ENCODE measurements at regions not wholly inside any gene's neighbourhood (a gene's known extent, or its start where the extent isn't known, plus 50 kb on each side); places are given as distances from the start of the nearest gene placed in this dataset.

GRCh38 chr18:44238454-44238853, 442.2 kb upstream of the SETBP1 start:
- TF ChIP-seq POLR2AphosphoS5 (IDR thresholded peaks at IDR 0.05; ENCODE audit: low read depth, low read length), result no peak
- TF ChIP-seq POLR2A (IDR thresholded peaks at IDR 0.05; ENCODE audit: low read depth, low read length), result no peak
